Uterus (tissue), 3 donors: ENCODE measurements at regions not wholly inside any gene's neighbourhood (a gene's known extent, or its start where the extent isn't known, plus 50 kb on each side); places are given as distances from the start of the nearest gene placed in this dataset.
A peak's percentile ranks its signal among the peaks of the same experiment; 100 is the strongest.

Source experiments
- DNase-seq, 2 donors: peaks; one replicate each; pipeline ENCODE4 v3.0.0-alpha.2; 2019 to 2020
- H3K27ac ChIP-seq, 2 donors: fragments of 200-600 bp; sonication (generic); 1 replicate in 1 of 2; 2 replicates in 1 of 2; pipeline ENCODE4 v1.5.1; 2016 to 2018
- H3K27me3 ChIP-seq, 2 donors: fragments of 200-600 bp; sonication (generic); one replicate each; pipeline ENCODE4 v1.5.1; 2018 to 2019; ENCODE audit warnings: control low read depth in 1 of 2
- H3K36me3 ChIP-seq, 2 donors: fragments of 200-600 bp; sonication (generic); one replicate each; pipeline ENCODE4 v1.5.1; 2019; ENCODE audit warnings: control low read depth in 1 of 2
- H3K4me1 ChIP-seq, 2 donors: fragments of 200-600 bp; sonication (generic); one replicate each; pipeline ENCODE4 v1.5.1; 2018 to 2019; ENCODE audit warnings: control low read depth in 1 of 2
- H3K4me3 ChIP-seq, 2 donors: fragments of 200-600 bp; sonication (generic); 1 replicate in 1 of 2; 2 replicates in 1 of 2; pipeline ENCODE4 v1.5.1; 2018 to 2019; ENCODE audit warnings: mild to moderate bottlenecking in 1 of 2
- H3K9me3 ChIP-seq, 2 donors: fragments of 200-600 bp; sonication (generic); one replicate each; pipeline ENCODE4 v1.5.1; 2019; ENCODE audit warnings: control low read depth in 1 of 2
- CTCF ChIP-seq, 4 experiments: fragments of 200-600 bp in 2 of 4; fragments of 450-650 bp in 2 of 4; sonication (generic) in 2 of 4; IDR thresholded peaks; one replicate each; pipeline ENCODE4 v1.5.1; 2016 to 2019; ENCODE audit warnings: antibody characterized with exemption in 4 of 4, mild to moderate bottlenecking in 2 of 4, moderate library complexity in 1 of 4
- POLR2A ChIP-seq, 2 donors: fragments of 450-650 bp; IDR thresholded peaks; one replicate each; pipeline ENCODE4 v1.6.1; 2016; ENCODE audit warnings: antibody characterized with exemption in 2 of 2, mild to moderate bottlenecking in 1 of 2, moderate library complexity in 1 of 2
- intact Hi-C: fragments of 100-400 bp; cut with DNase I; formaldehyde crosslinking; loops from one replicate; pipeline ENCODE4 v1.15.1; 2023; ENCODE audit warnings: low total_unique reads
- donor health status: DM: yes; HTN: yes; CAD: no.

GRCh38 chr12:115511305-115511704 lies 766.2 kb downstream of the MED13L start:
- no peaks in the 10 kb centered on the region for H3K4me1 ChIP-seq
- no peaks in the 10 kb centered on the region for H3K9me3 ChIP-seq
- H3K27ac ChIP-seq, result no peak overlapping the region
- intact Hi-C loops, result no loop called here
- DNase-seq, result no peak
- H3K36me3 ChIP-seq, result no peaks in the 10 kb centered on the region
- no peaks in the 10 kb centered on the region for H3K27me3 ChIP-seq
- no peak overlapping the region for H3K4me3 ChIP-seq
- TF ChIP-seq POLR2A (IDR thresholded peaks at IDR 0.05), result no peak
- TF ChIP-seq CTCF (IDR thresholded peaks at IDR 0.05), result no peak

- intact Hi-C loops, result no loop called here
- H3K4me1 ChIP-seq, result no peaks in the 10 kb centered on the region
- DNase-seq, result no peak
- H3K9me3 ChIP-seq, result no peaks in the 10 kb centered on the region
- no peak overlapping the region for H3K27ac ChIP-seq
- TF ChIP-seq POLR2A (IDR thresholded peaks at IDR 0.05) (no peak), CTCF (IDR thresholded peaks at IDR 0.05) (no peak)
- no peak overlapping the region for H3K4me3 ChIP-seq
- no peaks in the 10 kb centered on the region for H3K36me3 ChIP-seq
- H3K27me3 ChIP-seq, result no peaks in the 10 kb centered on the region
These were observed 768.5 kb downstream of the MED13L start for GRCh38 chr12:115508990-115509389.

- Histone ChIP-seq H3K9me3 (no peaks in the 10 kb centered on the region), H3K36me3 (no peaks in the 10 kb centered on the region), H3K4me3 (no peak overlapping the region), H3K27me3 (no peaks in the 10 kb centered on the region), H3K4me1 (no peaks in the 10 kb centered on the region), H3K27ac (no peak overlapping the region)
- intact Hi-C loops, result no loop called here
- peak in 1 of 2 donors; percentile 12 for DNase-seq
- no peak for TF ChIP-seq CTCF (IDR thresholded peaks at IDR 0.05)
These were observed 769.4 kb downstream of the MED13L start for GRCh38 chr12:115507951-115508722.

GRCh38 chr12:115507560-115507889 lies 770.0 kb downstream of the MED13L start:
- intact Hi-C loops, result no loop called here
- H3K9me3 ChIP-seq, result no peaks in the 10 kb centered on the region
- no peak overlapping the region for H3K27ac ChIP-seq
- TF ChIP-seq CTCF (IDR thresholded peaks at IDR 0.05) (no peak), POLR2A (IDR thresholded peaks at IDR 0.05) (no peak)
- H3K4me3 ChIP-seq, result no peak overlapping the region
- H3K27me3 ChIP-seq, result no peaks in the 10 kb centered on the region
- H3K36me3 ChIP-seq, result no peaks in the 10 kb centered on the region
- no peak for DNase-seq
- no peaks in the 10 kb centered on the region for H3K4me1 ChIP-seq

- intact Hi-C loops, result no loop called here
- no peaks in the 10 kb centered on the region for H3K4me1 ChIP-seq
- no peak overlapping the region for H3K27ac ChIP-seq
- no peaks in the 10 kb centered on the region for H3K27me3 ChIP-seq
- no peak for DNase-seq
- no peak overlapping the region for H3K4me3 ChIP-seq
- H3K36me3 ChIP-seq, result no peaks in the 10 kb centered on the region
- H3K9me3 ChIP-seq, result no peaks in the 10 kb centered on the region
- TF ChIP-seq CTCF (IDR thresholded peaks at IDR 0.05), result no peak
- no peak for TF ChIP-seq POLR2A (IDR thresholded peaks at IDR 0.05)
These were observed 770.5 kb downstream of the MED13L start for GRCh38 chr12:115506822-115507559.
